ENCODE measurements at regions not wholly inside any gene's neighbourhood (a gene's known extent, or its start where the extent isn't known, plus 50 kb on each side); places are given as distances from the start of the nearest gene placed in this dataset.

DNA sequence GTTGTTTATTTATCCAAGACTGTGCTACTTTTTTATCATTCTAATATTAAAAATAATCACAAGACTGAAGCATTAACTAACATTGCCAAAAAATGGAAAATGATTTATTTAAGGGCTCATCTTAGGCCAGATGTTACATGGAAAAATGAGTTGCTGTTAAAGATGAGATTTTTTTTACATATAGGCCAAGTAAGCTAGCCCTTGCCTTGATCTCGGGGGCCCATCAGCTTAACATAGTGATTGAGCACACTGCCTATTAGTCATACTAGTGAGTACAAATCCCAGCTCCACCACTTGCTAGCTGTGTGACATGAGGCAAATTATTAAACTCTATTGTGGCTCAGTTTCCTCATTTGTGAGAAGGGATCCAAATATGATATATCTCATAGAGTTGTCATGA lies 275.9 kb upstream of the SNX7 start:
- H3K9ac ChIP-seq (ENCODE audit: low read length): no peak overlapping the region
- no peak overlapping the region for H3K27ac ChIP-seq (ENCODE audit: low read length)
- H3K9me3 ChIP-seq (ENCODE audit: low read length): no peaks in the 10 kb centered on the region
- H3K4me3 ChIP-seq (ENCODE audit: low read length): no peak overlapping the region
- H3K9me2 ChIP-seq (ENCODE audit: insufficient read depth, low read length): no peaks in the 10 kb centered on the region
- H3K4me2 ChIP-seq (ENCODE audit: low read length): no peak overlapping the region
- H3F3A ChIP-seq (ENCODE audit: insufficient read depth, low read length, poor library complexity, severe bottlenecking): no peaks in the 10 kb centered on the region
- no peak overlapping the region for H2AFZ ChIP-seq (ENCODE audit: low read depth, low read length)
- no peaks in the 10 kb centered on the region for H3K27me3 ChIP-seq (ENCODE audit: insufficient read depth, low read depth, low read length)
- no peaks in the 10 kb centered on the region for H3K36me3 ChIP-seq (ENCODE audit: insufficient read depth, low read length)
- no peaks in the 10 kb centered on the region for H3K79me2 ChIP-seq (replicated peaks; ENCODE audit: insufficient read depth, low read length)
- no peaks in the 10 kb centered on the region for H4K20me1 ChIP-seq (ENCODE audit: insufficient read depth)
- TF ChIP-seq SMC3 (conservative IDR thresholded peaks at IDR 0.05; ENCODE audit: poor library complexity): no peak
- no peak for TF ChIP-seq EP300 (conservative IDR thresholded peaks at IDR 0.05; ENCODE audit: poor library complexity, severe bottlenecking)
- no peak for TF ChIP-seq CTCF (IDR thresholded peaks at IDR 0.05; ENCODE audit: poor library complexity, severe bottlenecking)
- TF ChIP-seq POLR2AphosphoS5 (IDR thresholded peaks at IDR 0.05): no peak

GRCh38 chr1:98384461-98385141 lies 276.9 kb upstream of the SNX7 start:
- Histone ChIP-seq H2AFZ (ENCODE audit: low read depth, low read length) (no peak overlapping the region), H3K36me3 (ENCODE audit: insufficient read depth, low read length) (no peaks in the 10 kb centered on the region)

More at GRCh38 chr1:98384461-98385141, 276.9 kb upstream of the SNX7 start:
- TF ChIP-seq POLR2AphosphoS5 (IDR thresholded peaks at IDR 0.05): no peak
- TF ChIP-seq MXI1 (conservative IDR thresholded peaks at IDR 0.05; ENCODE audit: poor library complexity, severe bottlenecking): no peak
- no peak for TF ChIP-seq REST (IDR thresholded peaks at IDR 0.05; ENCODE audit: borderline replicate concordance)
- no peak for TF ChIP-seq EZH2 (IDR thresholded peaks at IDR 0.05; ENCODE audit: borderline replicate concordance, insufficient read depth, low read length, poor library complexity, severe bottlenecking)
- H3K9me2 ChIP-seq (ENCODE audit: insufficient read depth, low read length): no peaks in the 10 kb centered on the region
- H3F3A ChIP-seq (ENCODE audit: insufficient read depth, low read length, poor library complexity, severe bottlenecking): no peaks in the 10 kb centered on the region
- no peaks in the 10 kb centered on the region for H4K20me1 ChIP-seq (ENCODE audit: insufficient read depth)
- no peak overlapping the region for H3K4me2 ChIP-seq (ENCODE audit: low read length)
- H3K4me3 ChIP-seq (ENCODE audit: low read length): no peak overlapping the region
- H3K27ac ChIP-seq (ENCODE audit: low read length): no peak overlapping the region
- no peaks in the 10 kb centered on the region for H3K9me3 ChIP-seq (ENCODE audit: low read length)
- H3K27me3 ChIP-seq (ENCODE audit: insufficient read depth, low read depth, low read length): no peaks in the 10 kb centered on the region
- no peak overlapping the region for H3K9ac ChIP-seq (ENCODE audit: low read length)
- no peaks in the 10 kb centered on the region for H3K79me2 ChIP-seq (replicated peaks; ENCODE audit: insufficient read depth, low read length)
